HG02623 (cell line): ENCODE measurements at regions not wholly inside any gene's neighbourhood (a gene's known extent, or its start where the extent isn't known, plus 50 kb on each side); places are given as distances from the start of the nearest gene placed in this dataset.

ENCODE experiments used
- ATAC-seq: cut with Tn5 transposase; IDR thresholded peaks from one replicate; pipeline ENCODE4 v1.9.1; 2021; ENCODE audit warnings: moderate library complexity; ENCODE audit not compliant: unreplicated experiment

DNA sequence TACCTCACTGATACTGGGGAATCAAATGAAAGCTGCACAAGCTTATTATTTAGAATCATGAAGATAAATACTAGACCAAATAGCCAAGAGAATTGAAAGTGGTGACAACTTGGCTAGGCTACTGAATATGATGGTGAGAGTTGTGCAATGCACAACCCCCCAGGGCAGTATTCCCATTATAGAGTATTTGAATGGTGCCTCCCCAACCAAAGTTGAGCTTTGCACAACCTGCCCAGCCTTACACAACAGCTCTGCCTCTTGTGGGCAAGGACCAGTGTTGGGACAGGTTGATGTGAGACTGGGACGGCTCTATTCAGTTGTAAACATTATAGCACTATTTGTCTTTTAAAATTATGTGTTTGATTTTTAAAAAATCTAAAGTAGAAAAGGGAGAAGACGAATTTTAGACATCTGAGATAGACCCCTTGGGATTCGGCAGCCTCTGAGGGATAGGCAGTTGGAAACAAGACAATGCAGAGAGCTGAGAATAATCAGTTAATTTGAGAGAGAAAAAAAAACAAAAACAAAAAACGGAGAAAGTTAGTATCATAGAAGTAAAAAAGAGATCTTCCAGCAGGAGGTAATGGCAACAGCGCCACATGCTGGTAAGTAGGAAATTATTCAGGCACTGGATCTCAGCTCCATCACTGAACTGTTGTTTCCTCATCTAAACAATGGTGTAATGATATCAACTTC, 91.0 kb upstream of the KCNA3 start:
- ATAC-seq, result no peak

DNA sequence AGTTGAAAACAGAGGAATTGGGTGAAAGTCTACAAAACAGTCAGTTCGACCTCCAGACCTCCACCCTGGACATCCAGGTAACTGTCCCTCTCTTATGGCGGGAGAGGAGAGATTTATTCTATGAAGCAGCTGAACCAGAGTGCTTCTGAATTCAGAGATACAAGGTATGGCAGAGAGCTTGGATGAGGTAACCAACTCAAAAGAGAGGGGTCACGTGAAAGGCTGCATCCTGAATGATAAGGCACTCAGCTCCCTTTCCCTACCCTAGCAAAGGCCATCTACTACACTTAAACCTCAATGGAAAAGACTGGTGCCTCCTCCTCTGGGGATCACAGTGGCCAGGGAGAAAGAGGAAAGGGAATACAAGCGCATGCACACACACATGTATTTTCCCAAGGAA, 88.4 kb upstream of the KCNA3 start:
- no peak for ATAC-seq

DNA sequence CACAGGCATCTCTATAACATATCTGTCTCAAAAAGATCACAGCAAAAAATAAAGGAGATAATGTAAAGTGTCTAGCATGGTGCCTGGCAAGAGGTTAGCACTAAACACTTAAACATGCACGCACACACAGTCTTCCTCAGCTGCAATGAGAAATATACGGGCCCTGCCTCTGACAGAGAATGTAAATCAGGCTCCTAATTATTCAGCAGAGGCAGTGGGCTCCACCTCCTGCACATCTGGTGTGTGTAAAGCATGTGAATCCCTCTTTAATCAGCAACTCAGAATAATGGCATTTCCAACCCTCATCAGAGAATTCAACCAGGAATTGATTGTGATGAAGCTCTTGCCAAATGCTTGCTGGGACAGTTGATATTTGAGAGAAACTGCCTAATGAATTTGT, 85.6 kb upstream of the KCNA3 start:
- no peak for ATAC-seq

GRCh38 chr1:110756506-110756905, 81.8 kb upstream of the KCNA3 start:
- no peak for ATAC-seq

GRCh38 chr1:110752941-110753725, 78.4 kb upstream of the KCNA3 start:
- no peak for ATAC-seq

- ATAC-seq, result no peak
Measured at GRCh38 chr1:110750562-110750961, 75.8 kb upstream of the KCNA3 start.

GRCh38 chr1:110749960-110750359, 75.2 kb upstream of the KCNA3 start:
- no peak for ATAC-seq

- no peak for ATAC-seq
Measured at GRCh38 chr1:110746644-110747259, 72.0 kb upstream of the KCNA3 start.

DNA sequence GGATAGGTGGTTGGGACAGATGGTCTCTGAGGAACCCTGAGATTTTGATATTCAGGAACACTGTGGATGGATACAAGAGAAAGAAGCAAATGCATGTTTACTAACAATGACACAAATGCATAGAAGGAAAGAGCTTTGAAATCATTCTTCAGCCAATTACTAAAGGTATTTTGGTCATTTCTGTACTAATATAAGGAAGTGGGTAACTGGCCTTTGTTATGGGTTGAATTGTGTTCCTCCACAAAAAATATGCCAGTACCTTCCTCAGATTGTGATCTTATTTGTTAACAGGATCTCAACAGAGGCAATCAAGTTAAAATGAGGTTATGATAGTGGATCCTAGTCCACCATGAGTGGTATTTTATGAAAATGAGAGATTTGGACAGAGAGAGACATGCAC, 68.7 kb upstream of the KCNA3 start:
- no peak for ATAC-seq

DNA sequence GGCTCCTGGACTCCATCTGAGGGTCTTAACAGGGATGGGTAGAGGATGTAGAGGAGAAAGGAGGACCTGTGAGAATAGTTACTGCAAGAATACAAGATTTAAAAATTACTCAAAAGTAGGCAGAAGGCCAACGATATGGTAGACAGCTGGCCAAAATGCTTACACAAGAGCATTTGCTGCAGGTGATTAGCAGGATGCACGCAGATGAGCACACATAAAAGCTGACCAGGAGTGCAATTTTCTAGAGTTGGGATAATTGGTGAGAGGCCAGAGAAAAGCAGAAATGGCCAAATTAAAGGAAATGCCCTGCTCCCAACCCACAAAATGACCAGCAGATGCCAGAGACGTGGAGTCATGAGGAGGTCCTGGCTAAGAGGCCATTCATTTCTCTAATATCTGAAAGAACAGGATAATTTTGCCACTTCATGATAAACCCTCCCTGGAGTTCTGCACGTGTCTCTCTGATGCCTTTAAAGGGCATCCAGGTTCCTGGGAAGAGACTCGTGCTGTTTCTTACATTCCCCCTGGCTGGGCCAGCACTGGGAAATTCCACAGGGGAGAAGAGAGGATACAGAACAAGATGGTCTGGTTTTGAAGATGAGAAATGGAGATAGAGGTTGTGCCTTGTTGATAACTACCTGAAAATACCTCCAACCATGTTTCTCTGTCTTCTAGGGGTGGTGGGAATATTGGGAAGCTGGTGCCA, 62.3 kb upstream of the KCNA3 start:
- no peak for ATAC-seq

DNA sequence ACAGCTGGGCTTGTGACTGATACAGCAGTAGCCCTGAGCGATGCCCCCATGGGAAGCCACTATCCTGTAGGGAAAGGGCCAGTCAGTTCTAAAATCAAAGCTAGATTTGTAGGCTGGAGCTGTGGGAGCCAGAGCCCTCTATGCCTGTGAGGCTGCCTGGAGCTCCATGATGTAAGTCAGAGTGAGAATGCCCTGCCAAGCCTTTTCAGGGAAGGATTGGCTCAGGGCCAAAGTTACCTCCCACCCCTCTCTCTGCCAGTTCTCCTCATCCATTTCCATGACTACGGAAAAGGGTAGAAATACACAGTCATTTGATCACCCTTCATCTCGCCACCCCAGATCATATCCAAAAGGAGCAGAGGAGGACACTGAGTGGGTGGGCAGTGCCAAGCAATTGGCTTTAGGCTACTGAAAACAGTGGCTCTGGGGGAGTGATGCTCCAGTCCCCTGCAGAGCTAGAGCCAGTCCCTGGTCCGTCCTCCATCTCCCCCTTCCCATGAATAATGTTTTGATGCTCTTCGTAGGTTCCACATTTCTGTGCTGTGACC, 59.5 kb upstream of the KCNA3 start:
- ATAC-seq, result no peak

GRCh38 chr1:110731529-110731928, 56.8 kb upstream of the KCNA3 start:
- ATAC-seq, result no peak

- ATAC-seq, result no peak
Measured at GRCh38 chr1:110728388-110729001, 53.8 kb upstream of the KCNA3 start.

- no peak for ATAC-seq
Measured at GRCh38 chr1:110727246-110727645, 52.5 kb upstream of the KCNA3 start.

DNA sequence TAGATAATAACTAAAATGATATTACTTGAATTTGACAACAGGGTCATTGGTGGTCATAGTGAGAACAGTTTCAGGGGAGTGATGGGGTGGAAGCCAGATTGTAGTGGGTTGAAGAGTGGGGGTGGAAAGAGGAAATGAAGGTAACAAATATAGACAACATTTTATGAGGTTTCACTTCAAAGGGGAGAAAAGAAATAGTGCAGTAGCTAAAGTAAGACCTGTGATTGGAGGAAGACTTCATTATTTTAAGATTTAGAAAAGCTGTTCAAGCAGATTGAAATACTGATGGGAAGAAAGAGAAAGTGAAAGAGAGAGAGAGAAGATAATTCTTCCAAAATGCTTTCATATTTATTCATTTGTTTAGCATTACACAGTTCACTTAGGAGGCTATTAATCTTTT, 52.0 kb upstream of the KCNA3 start:
- peak; percentile 83 for ATAC-seq
